ENCODE measurements at regions not wholly inside any gene's neighbourhood (a gene's known extent, or its start where the extent isn't known, plus 50 kb on each side); places are given as distances from the start of the nearest gene placed in this dataset.

- TF ChIP-seq CTCF (conservative IDR thresholded peaks at IDR 0.05; ENCODE audit: low read length) (no peak), EZH2phosphoT487 (IDR thresholded peaks at IDR 0.05; ENCODE audit: borderline replicate concordance, low read depth, low read length) (no peak)
Observed at GRCh38 chr4:71275570-71275969, 63.2 kb upstream of the SLC4A4 start.
